ENCODE measurements at regions not wholly inside any gene's neighbourhood (a gene's known extent, or its start where the extent isn't known, plus 50 kb on each side); places are given as distances from the start of the nearest gene placed in this dataset.
"Not testable (repeated sequence)": the region's sequence is repeated elsewhere in the genome, so short reads cannot be mapped to it uniquely, and the experiment has no call there.

DNA sequence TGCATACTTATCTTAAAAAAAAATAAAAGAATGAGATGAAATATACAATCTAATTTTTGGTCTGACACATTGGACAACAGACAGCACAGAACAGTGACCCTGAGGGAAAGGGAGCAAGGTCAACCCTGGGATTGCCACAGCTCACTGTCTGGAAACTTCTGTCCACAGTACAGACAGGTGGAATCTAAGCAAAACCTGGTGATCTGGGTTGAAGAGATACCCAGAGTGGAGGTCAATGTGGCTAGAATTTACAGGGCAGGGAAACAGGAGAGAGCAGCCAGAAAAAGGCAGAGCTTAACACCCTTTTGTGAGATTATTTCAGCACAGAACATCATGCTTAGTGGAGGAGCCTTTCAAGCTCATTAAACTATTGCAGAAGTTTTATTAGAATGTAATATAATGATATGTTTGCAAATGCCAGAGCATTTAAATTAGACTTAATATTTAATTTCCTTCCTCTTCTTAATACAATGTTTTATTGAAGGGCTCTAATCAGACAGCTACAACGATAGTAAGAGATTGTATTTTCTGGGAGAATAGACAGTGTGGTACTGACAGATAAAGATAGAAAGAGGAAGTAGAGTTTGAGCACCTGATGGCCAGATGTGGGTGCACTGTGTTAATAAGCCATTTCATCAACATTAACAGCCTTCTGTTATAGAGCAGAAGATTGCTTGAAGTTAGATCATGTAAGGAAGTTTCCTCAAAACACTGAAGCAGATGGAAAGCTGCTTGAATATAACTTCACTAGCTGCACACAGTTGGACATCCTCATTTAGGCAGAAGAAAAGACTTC, 309.4 kb downstream of the HGF start:
- H3K4me3 ChIP-seq (ENCODE audit: low read length, poor library complexity, severe bottlenecking), result no peak overlapping the region
- H3K4me2 ChIP-seq (ENCODE audit: low read depth, low read length, poor library complexity, severe bottlenecking), result no peak overlapping the region
- no peaks in the 10 kb centered on the region for H3K9me2 ChIP-seq (replicated peaks; ENCODE audit: low read depth, low read length)
- no peaks in the 10 kb centered on the region for H3K79me2 ChIP-seq (ENCODE audit: insufficient read depth, low read length)
- no peaks in the 10 kb centered on the region for H3K27me3 ChIP-seq (ENCODE audit: insufficient read depth, low read length, poor library complexity, severe bottlenecking)
- H4K20me1 ChIP-seq (ENCODE audit: insufficient read depth, low read length, poor library complexity, severe bottlenecking), result no peaks in the 10 kb centered on the region
- H3K9me3 ChIP-seq (ENCODE audit: insufficient read depth, low read depth, low read length), result no peaks in the 10 kb centered on the region
- H3K9ac ChIP-seq (ENCODE audit: low read depth, low read length, poor library complexity, severe bottlenecking), result no peak overlapping the region
- H3K4me1 ChIP-seq (ENCODE audit: insufficient read depth, low read length, poor library complexity, severe bottlenecking), result no peaks in the 10 kb centered on the region
- no peak for TF ChIP-seq EZH2phosphoT487 (IDR thresholded peaks at IDR 0.05; ENCODE audit: borderline replicate concordance)
- TF ChIP-seq, protein P1, sequence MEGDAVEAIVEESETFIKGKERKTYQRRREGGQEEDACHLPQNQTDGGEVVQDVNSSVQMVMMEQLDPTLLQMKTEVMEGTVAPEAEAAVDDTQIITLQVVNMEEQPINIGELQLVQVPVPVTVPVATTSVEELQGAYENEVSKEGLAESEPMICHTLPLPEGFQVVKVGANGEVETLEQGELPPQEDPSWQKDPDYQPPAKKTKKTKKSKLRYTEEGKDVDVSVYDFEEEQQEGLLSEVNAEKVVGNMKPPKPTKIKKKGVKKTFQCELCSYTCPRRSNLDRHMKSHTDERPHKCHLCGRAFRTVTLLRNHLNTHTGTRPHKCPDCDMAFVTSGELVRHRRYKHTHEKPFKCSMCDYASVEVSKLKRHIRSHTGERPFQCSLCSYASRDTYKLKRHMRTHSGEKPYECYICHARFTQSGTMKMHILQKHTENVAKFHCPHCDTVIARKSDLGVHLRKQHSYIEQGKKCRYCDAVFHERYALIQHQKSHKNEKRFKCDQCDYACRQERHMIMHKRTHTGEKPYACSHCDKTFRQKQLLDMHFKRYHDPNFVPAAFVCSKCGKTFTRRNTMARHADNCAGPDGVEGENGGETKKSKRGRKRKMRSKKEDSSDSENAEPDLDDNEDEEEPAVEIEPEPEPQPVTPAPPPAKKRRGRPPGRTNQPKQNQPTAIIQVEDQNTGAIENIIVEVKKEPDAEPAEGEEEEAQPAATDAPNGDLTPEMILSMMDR (conservative IDR thresholded peaks at IDR 0.05; ENCODE audit: low read length), result no peak
- H2AFZ ChIP-seq (ENCODE audit: low read length), result no peak overlapping the region
- no peaks in the 10 kb centered on the region for H3F3A ChIP-seq (ENCODE audit: low read depth)
- no peaks in the 10 kb centered on the region for H3K36me3 ChIP-seq (ENCODE audit: insufficient read depth, low read length)

DNA sequence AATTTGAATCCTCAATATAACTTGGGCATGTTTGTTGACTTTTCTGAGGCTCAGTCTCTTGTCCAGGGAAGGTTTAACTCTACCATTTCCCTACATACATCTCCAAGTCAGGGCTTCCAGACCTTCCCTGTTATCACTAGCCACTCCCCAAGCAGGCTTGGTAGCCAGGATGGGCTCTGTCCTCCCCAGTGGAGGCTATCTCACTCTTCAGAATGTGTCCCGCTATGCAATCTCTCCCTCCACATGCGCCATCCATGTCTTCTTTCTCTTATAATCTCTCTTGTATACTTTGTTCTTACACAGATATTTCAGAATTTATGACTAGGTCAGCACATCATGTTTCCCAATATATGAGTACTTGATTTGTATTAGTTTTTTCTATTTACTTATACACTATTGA, 310.4 kb downstream of the HGF start:
- no peaks in the 10 kb centered on the region for H3K4me1 ChIP-seq (ENCODE audit: insufficient read depth, low read length, poor library complexity, severe bottlenecking)
- no peaks in the 10 kb centered on the region for H3K36me3 ChIP-seq (ENCODE audit: insufficient read depth, low read length)
- H3K79me2 ChIP-seq (ENCODE audit: insufficient read depth, low read length), result no peaks in the 10 kb centered on the region
- H2AFZ ChIP-seq (ENCODE audit: low read length), result no peak overlapping the region
- H4K20me1 ChIP-seq (ENCODE audit: insufficient read depth, low read length, poor library complexity, severe bottlenecking), result no peaks in the 10 kb centered on the region
- no peaks in the 10 kb centered on the region for H3K9me2 ChIP-seq (replicated peaks; ENCODE audit: low read depth, low read length)
- H3K9ac ChIP-seq (ENCODE audit: low read depth, low read length, poor library complexity, severe bottlenecking), result no peak overlapping the region
- H3K4me3 ChIP-seq (ENCODE audit: low read length, poor library complexity, severe bottlenecking), result no peak overlapping the region
- H3K4me2 ChIP-seq (ENCODE audit: low read depth, low read length, poor library complexity, severe bottlenecking), result no peak overlapping the region
- H3F3A ChIP-seq (ENCODE audit: low read depth), result no peaks in the 10 kb centered on the region
- TF ChIP-seq EZH2phosphoT487 (IDR thresholded peaks at IDR 0.05; ENCODE audit: borderline replicate concordance), result no peak
- TF ChIP-seq, protein P1 (conservative IDR thresholded peaks at IDR 0.05; ENCODE audit: low read length), result no peak
- H3K27me3 ChIP-seq (ENCODE audit: insufficient read depth, low read length, poor library complexity, severe bottlenecking), result no peaks in the 10 kb centered on the region
- H3K9me3 ChIP-seq (ENCODE audit: insufficient read depth, low read depth, low read length), result no peaks in the 10 kb centered on the region

DNA sequence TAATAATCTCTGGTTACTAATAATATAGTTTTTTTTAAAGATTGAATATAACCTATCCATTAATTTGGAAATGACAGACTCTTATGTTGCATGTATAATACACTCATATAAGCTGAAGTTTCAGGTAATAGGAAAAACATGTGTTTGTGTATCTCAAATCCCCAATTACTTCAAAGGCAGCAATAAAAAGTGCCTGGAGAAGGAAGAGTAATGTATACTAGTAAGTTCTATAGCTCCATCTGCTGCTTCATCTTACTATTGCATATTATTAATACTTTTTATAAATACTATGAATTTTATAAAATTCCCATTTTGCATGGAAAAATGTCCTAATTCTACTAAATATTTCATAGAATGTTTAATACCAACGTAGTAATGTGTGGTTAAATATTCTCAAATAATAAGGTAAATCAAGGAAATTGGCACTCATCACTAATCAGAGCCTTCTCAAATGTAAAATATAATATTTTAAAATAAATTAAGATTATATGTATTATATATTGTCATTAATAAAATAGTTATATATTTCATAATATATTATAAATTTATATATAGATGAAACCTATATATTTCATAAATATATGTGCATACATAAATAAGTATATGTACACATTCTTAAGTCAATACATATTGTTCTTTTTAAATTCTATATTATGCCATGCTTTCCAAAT, 311.9 kb downstream of the HGF start:
- Histone ChIP-seq H2AFZ (ENCODE audit: low read length) (no peak overlapping the region), H3K4me3 (ENCODE audit: low read length, poor library complexity, severe bottlenecking) (no peak overlapping the region), H3F3A (ENCODE audit: low read depth) (no peaks in the 10 kb centered on the region), H3K9me3 (ENCODE audit: insufficient read depth, low read depth, low read length) (no peaks in the 10 kb centered on the region), H3K9me2 (replicated peaks; ENCODE audit: low read depth, low read length) (no peaks in the 10 kb centered on the region), H3K4me1 (ENCODE audit: insufficient read depth, low read length, poor library complexity, severe bottlenecking) (no peaks in the 10 kb centered on the region), H3K79me2 (ENCODE audit: insufficient read depth, low read length) (no peaks in the 10 kb centered on the region), H3K4me2 (ENCODE audit: low read depth, low read length, poor library complexity, severe bottlenecking) (no peak overlapping the region), H3K27me3 (ENCODE audit: insufficient read depth, low read length, poor library complexity, severe bottlenecking) (no peaks in the 10 kb centered on the region), H3K9ac (ENCODE audit: low read depth, low read length, poor library complexity, severe bottlenecking) (no peak overlapping the region), H3K36me3 (ENCODE audit: insufficient read depth, low read length) (no peaks in the 10 kb centered on the region), H4K20me1 (ENCODE audit: insufficient read depth, low read length, poor library complexity, severe bottlenecking) (no peaks in the 10 kb centered on the region)
- TF ChIP-seq EZH2phosphoT487 (IDR thresholded peaks at IDR 0.05; ENCODE audit: borderline replicate concordance), result no peak
- TF ChIP-seq, protein P1 (conservative IDR thresholded peaks at IDR 0.05; ENCODE audit: low read length), result peak; percentile 42

DNA sequence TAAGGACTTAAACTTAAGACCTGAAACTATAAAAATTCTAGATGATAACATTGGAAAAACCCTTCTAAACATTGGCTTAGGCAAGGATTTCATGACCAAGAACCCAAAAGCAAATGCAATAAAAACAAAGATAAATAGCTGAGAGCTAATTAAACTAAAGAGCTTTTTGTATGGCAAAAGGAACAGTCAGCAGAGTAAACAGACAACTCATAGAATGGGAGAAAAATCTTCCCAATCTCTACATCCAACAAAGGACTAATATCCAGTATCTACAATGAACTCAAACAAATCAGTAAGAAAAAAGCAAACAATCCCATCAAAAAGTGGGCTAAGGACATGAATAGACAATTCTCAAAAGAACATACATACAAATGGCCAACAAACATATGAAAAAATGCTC, 316.1 kb downstream of the HGF start:
- not testable (repeated sequence) for H3K9me3 ChIP-seq (ENCODE audit: insufficient read depth, low read depth, low read length); H3K9ac ChIP-seq (ENCODE audit: low read depth, low read length, poor library complexity, severe bottlenecking); H3K4me1 ChIP-seq (ENCODE audit: insufficient read depth, low read length, poor library complexity, severe bottlenecking); H2AFZ ChIP-seq (ENCODE audit: low read length); H3K4me3 ChIP-seq (ENCODE audit: low read length, poor library complexity, severe bottlenecking); H3K36me3 ChIP-seq (ENCODE audit: insufficient read depth, low read length); H3K27me3 ChIP-seq (ENCODE audit: insufficient read depth, low read length, poor library complexity, severe bottlenecking); H3K9me2 ChIP-seq (replicated peaks; ENCODE audit: low read depth, low read length); H3F3A ChIP-seq (ENCODE audit: low read depth); H3K4me2 ChIP-seq (ENCODE audit: low read depth, low read length, poor library complexity, severe bottlenecking); H4K20me1 ChIP-seq (ENCODE audit: insufficient read depth, low read length, poor library complexity, severe bottlenecking); H3K79me2 ChIP-seq (ENCODE audit: insufficient read depth, low read length)
